SK-N-SH (cell line): ENCODE measurements at regions not wholly inside any gene's neighbourhood (a gene's known extent, or its start where the extent isn't known, plus 50 kb on each side); places are given as distances from the start of the nearest gene placed in this dataset.

ENCODE experiments used
- EP300 ChIP-seq, 2 experiments: IDR thresholded peaks; 2 replicates each; pipeline versions ENCODE4 v1.4.0 to v1.6.1; 2012; ENCODE audit warnings: borderline replicate concordance in 1 of 2, low read depth in 1 of 2, low read length in 1 of 2
- EZH2phosphoT487 ChIP-seq: fragments of 200-600 bp; sonication (generic); IDR thresholded peaks from 2 replicates; pipeline ENCODE4 v1.6.1; 2017; ENCODE audit warnings: low read depth, mixed run types, mild to moderate bottlenecking, antibody characterized with exemption, moderate library complexity, borderline replicate concordance
- GABPA ChIP-seq: IDR thresholded peaks from 2 replicates; pipeline ENCODE4 v1.4.0; 2012; ENCODE audit warnings: low read depth, mild to moderate bottlenecking
- MXI1 ChIP-seq: IDR thresholded peaks from 2 replicates; pipeline ENCODE4 v1.6.1; 2012; ENCODE audit warnings: mild to moderate bottlenecking, low read depth, low read length, improper control_type of control experiment
- NFIC ChIP-seq: IDR thresholded peaks from 2 replicates; pipeline ENCODE4 v1.4.0; 2012; ENCODE audit warnings: borderline replicate concordance
- RFX5 ChIP-seq: IDR thresholded peaks from 2 replicates; pipeline ENCODE4 v1.6.1; 2012; ENCODE audit warnings: mild to moderate bottlenecking, improper control_type of control experiment, low read length
- SIN3A ChIP-seq: IDR thresholded peaks from 2 replicates; pipeline ENCODE4 v1.6.1; 2012; ENCODE audit warnings: low read depth, mild to moderate bottlenecking, low read length, moderate library complexity, borderline replicate concordance
- YY1 ChIP-seq: IDR thresholded peaks from 2 replicates; pipeline ENCODE4 v1.4.0; 2012; ENCODE audit warnings: low read depth, mild to moderate bottlenecking
- TF ChIP-seq, protein P1 (sequence below): fragments of 200-600 bp; sonication (generic); IDR thresholded peaks from 2 replicates; pipeline ENCODE4 v1.6.1; 2017; ENCODE audit warnings: antibody characterized with exemption, mild to moderate bottlenecking, moderate library complexity
- TF ChIP-seq, protein P2 (sequence below): IDR thresholded peaks from 2 replicates; pipeline ENCODE4 v1.4.0; 2012; ENCODE audit warnings: low read depth

DNA sequence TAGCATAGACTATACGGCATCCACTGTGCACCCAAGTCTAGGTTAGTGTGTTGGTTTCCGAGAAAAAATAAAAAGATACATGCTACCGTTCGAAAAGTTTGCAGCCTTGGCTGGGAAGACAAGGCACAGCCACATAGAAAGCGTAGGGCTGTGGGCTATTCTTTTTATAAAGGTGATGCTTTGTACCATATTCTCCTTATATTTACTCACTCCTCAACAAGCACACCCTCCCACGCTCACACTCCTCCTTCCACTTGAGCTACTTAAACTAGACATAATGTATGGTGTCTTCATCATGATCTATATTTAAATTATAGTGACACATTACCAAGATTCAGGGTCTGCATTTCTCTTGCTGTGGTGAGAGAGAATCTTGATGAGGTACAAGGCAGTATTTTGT is 1416.5 kb downstream of the AACS start:
- TF ChIP-seq, protein P1, sequence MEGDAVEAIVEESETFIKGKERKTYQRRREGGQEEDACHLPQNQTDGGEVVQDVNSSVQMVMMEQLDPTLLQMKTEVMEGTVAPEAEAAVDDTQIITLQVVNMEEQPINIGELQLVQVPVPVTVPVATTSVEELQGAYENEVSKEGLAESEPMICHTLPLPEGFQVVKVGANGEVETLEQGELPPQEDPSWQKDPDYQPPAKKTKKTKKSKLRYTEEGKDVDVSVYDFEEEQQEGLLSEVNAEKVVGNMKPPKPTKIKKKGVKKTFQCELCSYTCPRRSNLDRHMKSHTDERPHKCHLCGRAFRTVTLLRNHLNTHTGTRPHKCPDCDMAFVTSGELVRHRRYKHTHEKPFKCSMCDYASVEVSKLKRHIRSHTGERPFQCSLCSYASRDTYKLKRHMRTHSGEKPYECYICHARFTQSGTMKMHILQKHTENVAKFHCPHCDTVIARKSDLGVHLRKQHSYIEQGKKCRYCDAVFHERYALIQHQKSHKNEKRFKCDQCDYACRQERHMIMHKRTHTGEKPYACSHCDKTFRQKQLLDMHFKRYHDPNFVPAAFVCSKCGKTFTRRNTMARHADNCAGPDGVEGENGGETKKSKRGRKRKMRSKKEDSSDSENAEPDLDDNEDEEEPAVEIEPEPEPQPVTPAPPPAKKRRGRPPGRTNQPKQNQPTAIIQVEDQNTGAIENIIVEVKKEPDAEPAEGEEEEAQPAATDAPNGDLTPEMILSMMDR, result no peak
- TF ChIP-seq YY1 (no peak), NFIC (no peak), GABPA (no peak), EP300 (IDR thresholded peaks at IDR 0.05; ENCODE audit: borderline replicate concordance in 1 of 2, low read depth in 1 of 2, low read length in 1 of 2) (no peak), RFX5 (no peak), MXI1 (no peak), SIN3A (no peak), EZH2phosphoT487 (no peak)
- TF ChIP-seq, protein P2, sequence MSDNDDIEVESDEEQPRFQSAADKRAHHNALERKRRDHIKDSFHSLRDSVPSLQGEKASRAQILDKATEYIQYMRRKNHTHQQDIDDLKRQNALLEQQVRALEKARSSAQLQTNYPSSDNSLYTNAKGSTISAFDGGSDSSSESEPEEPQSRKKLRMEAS, result no peak
